A549 (cell line): ENCODE measurements at regions not wholly inside any gene's neighbourhood (a gene's known extent, or its start where the extent isn't known, plus 50 kb on each side); places are given as distances from the start of the nearest gene placed in this dataset.

Experiments used
- CEBPB ChIP-seq, 2 experiments: fragments of >200 bp in 1 of 2; sonication (Bioruptor Twin) in 1 of 2; formaldehyde crosslinking in 1 of 2; IDR thresholded peaks; 2 replicates each; pipeline ENCODE4 v1.6.1; 2012 to 2016
- CHD2 ChIP-seq: fragments of 150-350 bp; IDR thresholded peaks from 2 replicates; pipeline ENCODE4 v1.6.1; 2014; ENCODE audit warnings: low read length; ENCODE audit not compliant: partially characterized antibody
- CHD4 ChIP-seq: fragments of 200-600 bp; sonication (generic); IDR thresholded peaks from 2 replicates; pipeline ENCODE4 v1.6.1; 2016; ENCODE audit warnings: antibody characterized with exemption, mild to moderate bottlenecking, borderline replicate concordance
- ELK1 ChIP-seq: fragments of 150-350 bp; IDR thresholded peaks from 2 replicates; pipeline ENCODE4 v1.6.1; 2014; ENCODE audit warnings: low read depth, mild to moderate bottlenecking, low read length
- MAFK ChIP-seq: fragments of 450-650 bp; IDR thresholded peaks from 2 replicates; pipeline ENCODE4 v1.6.1; 2014; ENCODE audit not compliant: partially characterized antibody
- MAX ChIP-seq: IDR thresholded peaks from 2 replicates; pipeline ENCODE4 v1.6.1; 2012
- MYC ChIP-seq: IDR thresholded peaks from 2 replicates; pipeline ENCODE4 v1.6.1; 2012; ENCODE audit warnings: mild to moderate bottlenecking, inconsistent platforms, low read length, improper control_type of control experiment, borderline replicate concordance
- POLR2A ChIP-seq: IDR thresholded peaks from 2 replicates; pipeline ENCODE4 v1.6.1; 2012; ENCODE audit warnings: mild to moderate bottlenecking, low read length
- RAD21 ChIP-seq, 2 experiments: fragments of >200 bp in 1 of 2; sonication (Bioruptor Twin) in 1 of 2; formaldehyde crosslinking in 1 of 2; IDR thresholded peaks in 1 of 2; conservative IDR thresholded peaks in 1 of 2; 2 replicates in 1 of 2; 3 replicates in 1 of 2; pipeline ENCODE4 v1.6.1; 2012 to 2018; ENCODE audit warnings: inconsistent platforms in 1 of 2
- REST ChIP-seq: fragments of 200-600 bp; sonication (generic); IDR thresholded peaks from 2 replicates; pipeline ENCODE4 v1.6.1; 2016; ENCODE audit warnings: antibody characterized with exemption, mild to moderate bottlenecking, moderate library complexity
- RFX5 ChIP-seq: fragments of 450-650 bp; IDR thresholded peaks from 2 replicates; pipeline ENCODE4 v1.7.1; 2014; ENCODE audit warnings: antibody characterized with exemption, mild to moderate bottlenecking, moderate library complexity
- TF ChIP-seq, protein P1 (sequence below): fragments of >200 bp; sonication (Bioruptor Twin); formaldehyde crosslinking; IDR thresholded peaks from 3 replicates; pipeline ENCODE4 v1.5.1; 2016
- TF ChIP-seq, protein P2 (sequence below): fragments of 250-450 bp; sonication (Bioruptor Pico); IDR thresholded peaks from 2 replicates; pipeline ENCODE4 v1.5.0; 2021; ENCODE audit warnings: mild to moderate bottlenecking, moderate library complexity, borderline replicate concordance

- no peak for TF ChIP-seq POLR2A
- TF ChIP-seq, protein P1, sequence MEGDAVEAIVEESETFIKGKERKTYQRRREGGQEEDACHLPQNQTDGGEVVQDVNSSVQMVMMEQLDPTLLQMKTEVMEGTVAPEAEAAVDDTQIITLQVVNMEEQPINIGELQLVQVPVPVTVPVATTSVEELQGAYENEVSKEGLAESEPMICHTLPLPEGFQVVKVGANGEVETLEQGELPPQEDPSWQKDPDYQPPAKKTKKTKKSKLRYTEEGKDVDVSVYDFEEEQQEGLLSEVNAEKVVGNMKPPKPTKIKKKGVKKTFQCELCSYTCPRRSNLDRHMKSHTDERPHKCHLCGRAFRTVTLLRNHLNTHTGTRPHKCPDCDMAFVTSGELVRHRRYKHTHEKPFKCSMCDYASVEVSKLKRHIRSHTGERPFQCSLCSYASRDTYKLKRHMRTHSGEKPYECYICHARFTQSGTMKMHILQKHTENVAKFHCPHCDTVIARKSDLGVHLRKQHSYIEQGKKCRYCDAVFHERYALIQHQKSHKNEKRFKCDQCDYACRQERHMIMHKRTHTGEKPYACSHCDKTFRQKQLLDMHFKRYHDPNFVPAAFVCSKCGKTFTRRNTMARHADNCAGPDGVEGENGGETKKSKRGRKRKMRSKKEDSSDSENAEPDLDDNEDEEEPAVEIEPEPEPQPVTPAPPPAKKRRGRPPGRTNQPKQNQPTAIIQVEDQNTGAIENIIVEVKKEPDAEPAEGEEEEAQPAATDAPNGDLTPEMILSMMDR, result no peak
- no peak for TF ChIP-seq MAX
- no peak for TF ChIP-seq MAFK
- TF ChIP-seq CEBPB (IDR thresholded peaks at IDR 0.05), result no peak
- no peak for TF ChIP-seq MYC
- TF ChIP-seq REST, result no peak
- no peak for TF ChIP-seq CHD4
- no peak for TF ChIP-seq CHD2
- TF ChIP-seq ELK1, result no peak
- TF ChIP-seq, protein P2, sequence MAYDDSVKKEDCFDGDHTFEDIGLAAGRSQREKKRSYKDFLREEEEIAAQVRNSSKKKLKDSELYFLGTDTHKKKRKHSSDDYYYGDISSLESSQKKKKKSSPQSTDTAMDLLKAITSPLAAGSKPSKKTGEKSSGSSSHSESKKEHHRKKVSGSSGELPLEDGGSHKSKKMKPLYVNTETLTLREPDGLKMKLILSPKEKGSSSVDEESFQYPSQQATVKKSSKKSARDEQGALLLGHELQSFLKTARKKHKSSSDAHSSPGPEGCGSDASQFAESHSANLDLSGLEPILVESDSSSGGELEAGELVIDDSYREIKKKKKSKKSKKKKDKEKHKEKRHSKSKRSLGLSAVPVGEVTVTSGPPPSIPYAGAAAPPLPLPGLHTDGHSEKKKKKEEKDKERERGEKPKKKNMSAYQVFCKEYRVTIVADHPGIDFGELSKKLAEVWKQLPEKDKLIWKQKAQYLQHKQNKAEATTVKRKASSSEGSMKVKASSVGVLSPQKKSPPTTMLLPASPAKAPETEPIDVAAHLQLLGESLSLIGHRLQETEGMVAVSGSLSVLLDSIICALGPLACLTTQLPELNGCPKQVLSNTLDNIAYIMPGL (CRISPR knock-in tag), result no peak
- no peak for TF ChIP-seq RAD21 (conservative IDR thresholded peaks at IDR 0.05 in 1 of 2, IDR thresholded peaks at IDR 0.05 in 1 of 2)
- TF ChIP-seq RFX5, result no peak
Observed at GRCh38 chr9:126066131-126066530, 260.5 kb upstream of the MVB12B start.
